SKM-1 treated with dmso at 0.1 percent for 144 hours (cell line): ENCODE measurements at regions not wholly inside any gene's neighbourhood (a gene's known extent, or its start where the extent isn't known, plus 50 kb on each side); places are given as distances from the start of the nearest gene placed in this dataset.

ENCODE experiments used
- DNase-seq: peaks from one replicate; lab custom pipeline; 2025; ENCODE audit not compliant: unreplicated experiment; lab: John Stamatoyannopoulos, UW

DNA sequence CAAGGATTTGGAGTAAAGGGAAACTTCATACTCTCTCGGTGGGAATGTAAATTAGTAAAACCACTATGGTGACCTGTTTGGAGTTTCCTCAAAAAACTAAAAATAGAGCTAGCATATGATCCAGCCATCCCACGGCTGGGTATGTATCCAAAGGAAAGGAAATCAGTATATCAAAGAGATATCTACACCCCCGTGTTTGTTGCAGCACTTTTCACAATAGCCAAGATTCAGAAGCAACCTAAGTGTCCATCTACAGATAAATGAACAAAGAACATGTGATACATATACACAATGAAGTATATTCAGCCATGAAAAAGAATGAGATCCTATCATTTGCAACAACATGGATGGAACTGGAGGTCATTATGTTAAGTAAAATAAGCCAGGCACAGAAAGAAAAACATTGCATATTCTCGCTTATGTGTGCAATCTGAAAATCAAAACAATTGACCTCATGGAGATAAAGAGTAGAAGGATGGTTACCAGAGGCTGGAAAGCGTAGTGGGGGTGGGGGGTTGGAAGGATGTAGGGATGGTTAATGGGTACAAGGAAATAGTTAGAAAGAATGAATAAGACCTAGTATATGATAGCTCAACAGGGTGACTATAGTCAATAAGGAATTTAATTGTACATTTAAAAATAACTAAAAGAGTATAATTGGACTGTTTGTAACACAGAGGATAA, 468.0 kb downstream of the BCAT1 start:
- no peak for DNase-seq

DNA sequence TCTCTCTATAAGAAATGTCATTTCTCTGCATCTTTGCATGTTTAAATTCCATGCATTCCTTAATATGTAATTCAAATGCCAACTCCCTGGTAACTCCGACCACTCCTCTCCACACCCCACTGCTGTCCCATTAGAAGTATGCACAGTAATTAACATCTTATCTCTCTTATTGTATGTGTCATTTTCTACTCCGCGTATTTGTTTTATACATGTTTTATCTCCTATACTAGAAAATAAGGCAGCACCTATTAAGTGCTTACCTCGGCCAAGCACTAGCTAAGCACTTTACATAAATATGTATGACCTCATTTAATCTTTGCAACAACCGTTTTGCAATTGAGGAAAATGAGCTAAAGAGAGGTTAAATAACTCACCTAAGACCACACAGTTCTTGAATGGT, 469.8 kb downstream of the BCAT1 start:
- DNase-seq = no peak

DNA sequence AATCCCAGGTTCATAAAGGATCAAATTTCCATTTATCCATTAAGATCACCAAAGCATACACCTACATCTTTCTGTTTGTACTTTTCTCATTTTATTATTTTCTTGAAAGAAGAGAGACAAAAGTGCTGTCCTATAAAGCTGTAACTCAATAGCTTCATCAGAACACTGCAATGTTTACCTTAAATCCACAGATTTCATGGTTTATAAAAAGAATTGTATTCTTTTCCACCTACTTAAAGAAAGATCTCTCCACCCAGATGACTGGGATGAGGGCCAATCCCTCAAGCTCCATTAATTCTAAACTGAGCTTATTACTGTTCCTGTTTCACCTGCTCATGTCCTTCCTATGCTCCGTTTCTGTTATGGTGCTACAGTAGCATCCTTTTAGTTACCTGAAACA, 470.6 kb downstream of the BCAT1 start:
- no peak for DNase-seq

DNA sequence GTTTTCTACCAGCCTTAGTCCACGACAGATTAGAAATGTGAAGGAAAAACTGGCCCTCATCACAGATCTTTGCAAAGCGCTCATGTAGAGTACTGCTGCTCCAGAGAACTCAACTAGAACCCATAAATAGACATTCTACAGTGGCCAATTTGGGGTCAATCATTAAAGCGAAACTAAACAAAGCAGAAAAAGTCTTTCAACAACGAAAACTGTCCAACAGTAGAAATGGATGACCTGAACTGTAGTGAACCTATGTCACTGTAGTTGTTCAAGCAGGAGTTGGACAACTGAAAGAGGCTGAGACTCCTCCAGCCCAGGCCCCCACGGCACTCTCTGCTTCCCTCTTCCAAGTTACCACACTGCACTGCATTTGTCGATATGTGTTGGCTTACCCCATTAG, 472.6 kb downstream of the BCAT1 start:
- no peak for DNase-seq

DNA sequence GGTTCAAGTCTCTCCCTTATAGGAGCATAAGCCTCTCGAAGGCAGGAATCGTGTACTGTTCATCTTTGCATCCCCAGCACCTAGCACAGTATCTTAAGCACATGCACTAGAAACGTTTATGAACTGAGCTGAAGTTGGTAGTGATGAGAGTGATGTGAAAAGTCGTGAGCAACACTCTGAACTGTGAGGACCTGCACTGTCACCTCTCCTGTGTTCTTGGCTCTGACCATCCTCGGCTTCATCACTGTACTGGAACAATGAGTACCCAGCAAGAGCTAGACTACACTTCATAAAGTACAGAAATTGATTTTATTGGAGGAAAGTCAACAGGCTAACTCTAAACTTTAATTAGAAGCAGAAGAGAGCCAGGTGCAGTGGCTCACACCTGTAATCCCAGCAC, 473.6 kb downstream of the BCAT1 start:
- no peak for DNase-seq

DNA sequence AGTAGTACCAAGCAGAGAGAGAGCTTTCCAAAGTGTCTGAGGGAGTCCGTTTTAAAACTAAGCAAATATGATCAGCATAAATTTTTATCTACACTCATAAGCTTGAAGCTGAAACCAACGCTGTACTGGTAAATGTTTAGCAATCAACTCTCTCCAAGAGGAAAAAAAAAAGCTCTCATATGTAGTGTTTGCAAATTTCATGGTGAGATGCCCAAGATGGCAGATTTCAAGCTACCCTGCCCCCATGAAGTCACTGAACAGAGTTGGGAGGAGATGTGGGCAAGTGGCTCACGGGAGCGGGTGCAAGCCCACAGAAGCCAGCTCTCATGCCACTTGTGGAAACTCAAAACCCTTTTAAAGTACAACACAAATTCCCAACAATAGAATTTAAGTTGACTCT, 475.8 kb downstream of the BCAT1 start:
- no peak for DNase-seq

DNA sequence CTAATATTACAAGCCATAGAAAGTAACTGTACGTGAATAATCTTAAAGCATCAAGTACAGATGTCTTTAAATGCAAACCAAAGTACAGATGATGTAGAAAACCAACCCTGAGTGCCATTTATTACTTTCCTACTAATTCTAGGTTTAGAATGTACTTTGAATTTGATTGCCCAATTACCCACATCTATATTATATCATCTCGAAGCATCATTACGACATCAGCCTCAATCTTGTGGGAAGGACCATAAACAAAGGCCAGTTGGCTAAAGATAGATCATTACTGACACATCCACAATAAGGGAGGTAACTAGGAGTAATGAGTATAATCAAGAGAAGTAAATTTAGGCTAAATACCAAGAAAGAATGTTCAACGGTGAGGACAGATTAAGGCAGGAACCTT, 478.9 kb downstream of the BCAT1 start:
- DNase-seq = no peak

DNA sequence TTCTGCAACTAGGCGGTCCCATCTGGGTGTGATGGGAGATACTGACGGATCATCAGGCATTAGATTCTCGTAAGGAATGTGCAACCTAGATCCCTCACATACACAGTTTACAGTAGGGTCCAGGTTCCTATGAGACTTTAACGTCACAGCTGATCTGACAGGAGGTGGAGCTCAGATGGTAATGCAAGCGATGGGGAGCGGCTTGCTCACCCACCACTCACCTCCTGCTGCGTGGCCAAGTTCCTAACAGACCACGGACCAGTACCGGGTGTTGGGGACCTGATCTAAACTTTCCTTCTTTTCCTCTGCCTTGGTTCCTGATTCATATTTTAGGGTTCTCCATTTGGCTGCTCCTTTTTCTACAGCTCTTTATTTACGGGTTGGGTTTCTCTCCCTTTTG, 479.8 kb downstream of the BCAT1 start:
- no peak for DNase-seq

DNA sequence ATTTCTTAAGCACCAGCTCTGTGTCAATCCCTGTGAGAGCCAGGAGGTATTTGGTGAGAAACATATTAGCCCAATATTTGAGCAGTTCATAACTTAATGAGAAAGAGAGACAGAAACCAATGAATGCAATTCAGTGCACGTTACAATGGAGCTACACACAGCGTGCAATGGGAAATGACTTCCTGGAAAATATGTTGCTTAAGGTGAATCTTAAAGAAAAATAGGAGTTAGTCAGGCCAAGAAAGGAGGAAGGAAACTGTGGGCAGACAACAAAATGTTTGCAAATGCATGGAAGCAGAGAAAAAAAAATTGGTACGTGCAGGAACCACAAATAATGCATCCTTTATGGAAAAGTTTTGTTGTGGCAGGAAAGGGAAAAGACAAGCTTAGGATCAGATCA, 481.7 kb downstream of the BCAT1 start:
- DNase-seq = no peak

DNA sequence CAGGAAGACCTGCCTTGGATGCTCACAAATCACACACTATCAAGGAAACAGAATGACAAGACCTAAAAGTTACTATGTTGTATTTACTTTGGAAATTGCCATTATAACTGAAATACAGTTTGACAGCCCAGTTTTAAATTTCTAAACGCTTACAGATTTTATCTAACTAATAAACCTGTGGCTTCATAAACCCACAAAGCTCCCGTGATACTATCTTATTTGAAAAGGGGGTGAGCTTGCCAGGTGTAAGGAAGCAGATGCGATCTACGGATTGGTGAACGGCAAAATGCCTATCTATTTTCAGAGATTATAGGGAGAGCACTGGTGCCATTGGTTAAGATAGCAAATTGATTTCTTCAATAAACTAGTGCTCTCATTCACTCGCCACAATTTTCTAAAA, 485.5 kb downstream of the BCAT1 start:
- DNase-seq = no peak

DNA sequence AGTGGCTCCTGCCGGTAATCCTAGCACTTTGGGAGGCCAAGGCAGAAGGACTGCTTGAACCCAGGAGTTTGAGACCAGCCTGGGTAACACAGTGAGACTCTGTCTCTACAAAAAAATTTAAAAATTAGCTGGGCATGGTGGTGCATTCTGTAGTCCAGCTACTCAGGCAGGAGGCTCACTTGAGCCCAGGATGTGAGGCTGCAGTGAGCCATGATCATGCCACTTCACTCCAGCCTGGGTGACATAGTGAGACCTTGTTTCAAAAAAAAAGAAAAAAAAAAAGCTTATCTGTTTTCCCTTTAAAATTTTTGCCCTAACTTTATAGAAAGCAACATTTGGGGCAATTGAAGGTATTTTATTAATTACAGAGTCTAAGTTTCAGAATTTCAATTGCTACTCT, 486.0 kb downstream of the BCAT1 start:
- no peak for DNase-seq

DNA sequence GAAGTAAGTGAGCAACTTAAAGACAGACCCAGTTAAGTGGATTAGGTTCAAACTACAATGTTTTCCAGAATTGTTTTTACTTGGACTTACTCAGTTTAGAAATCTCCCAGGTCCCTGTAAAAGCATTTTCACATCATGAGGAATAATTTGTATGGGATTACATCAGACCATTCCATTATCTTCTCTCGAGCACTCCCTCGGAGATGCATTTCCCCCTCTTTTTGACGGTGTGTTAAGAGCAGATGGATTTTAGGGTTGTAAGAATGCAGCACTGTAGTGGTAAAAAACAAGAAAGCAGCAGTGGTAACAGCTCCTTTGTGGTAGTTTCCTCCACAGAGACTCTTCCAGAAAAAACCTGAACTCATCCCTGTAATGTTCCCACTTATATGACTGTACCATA, 488.4 kb downstream of the BCAT1 start:
- no peak for DNase-seq

DNA sequence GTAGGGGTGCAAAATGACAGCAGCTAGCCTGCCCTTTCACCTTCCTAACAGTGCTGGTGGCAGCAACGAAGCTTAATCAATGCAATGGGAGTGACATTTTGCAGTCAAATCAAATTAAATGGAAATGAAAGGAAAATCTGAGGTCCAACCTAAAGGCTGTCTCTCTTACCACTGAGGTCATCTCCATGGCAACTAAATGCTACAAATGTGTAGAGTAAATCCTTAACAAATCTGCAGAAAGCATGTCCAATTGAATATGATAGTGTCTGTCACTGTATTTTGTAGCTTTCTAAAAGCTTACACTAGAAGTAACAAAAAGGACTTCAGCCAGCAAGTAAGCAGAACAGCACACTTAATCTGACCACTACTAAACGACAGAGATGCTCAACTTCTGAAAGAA, 488.8 kb downstream of the BCAT1 start:
- DNase-seq = no peak

DNA sequence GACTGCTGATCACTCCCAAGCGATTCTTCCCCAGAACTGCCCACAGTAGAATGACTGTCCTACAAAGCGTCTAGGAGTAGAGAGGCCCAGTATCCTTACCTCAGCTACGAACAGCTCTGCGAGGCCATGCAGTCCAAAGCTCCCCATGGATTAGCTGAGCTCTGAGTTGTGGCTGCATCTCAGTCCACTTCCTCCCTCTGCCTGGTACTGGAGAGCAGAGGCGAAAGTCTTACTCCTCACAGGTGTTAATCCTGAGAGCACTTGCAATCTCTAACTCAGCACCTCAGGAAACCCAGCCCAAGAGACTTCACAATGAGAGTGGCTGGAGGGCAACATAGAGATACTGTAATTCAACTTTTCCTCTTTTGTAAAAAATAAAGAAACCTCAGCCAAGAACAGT, 493.1 kb downstream of the BCAT1 start:
- DNase-seq = no peak

DNA sequence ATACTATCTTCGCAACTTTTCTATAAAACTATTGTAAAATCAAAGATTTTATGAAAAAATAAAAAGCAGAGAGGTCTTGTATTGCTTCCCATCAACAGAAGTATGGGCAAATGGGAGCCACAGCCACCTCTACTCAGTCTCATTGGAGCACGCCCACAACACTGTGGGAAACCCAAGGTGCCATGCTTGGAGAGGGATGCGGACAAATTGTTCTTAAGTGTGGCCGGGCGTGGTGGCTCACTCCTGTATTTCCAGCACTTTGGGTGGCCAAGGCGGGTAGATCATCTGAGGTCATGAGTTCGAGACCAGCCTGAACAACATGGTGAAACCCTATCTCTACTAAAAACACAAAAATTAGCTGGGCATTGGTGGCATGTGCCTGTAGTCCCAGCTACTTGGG, 498.2 kb upstream of the SOX5 start:
- DNase-seq = no peak

DNA sequence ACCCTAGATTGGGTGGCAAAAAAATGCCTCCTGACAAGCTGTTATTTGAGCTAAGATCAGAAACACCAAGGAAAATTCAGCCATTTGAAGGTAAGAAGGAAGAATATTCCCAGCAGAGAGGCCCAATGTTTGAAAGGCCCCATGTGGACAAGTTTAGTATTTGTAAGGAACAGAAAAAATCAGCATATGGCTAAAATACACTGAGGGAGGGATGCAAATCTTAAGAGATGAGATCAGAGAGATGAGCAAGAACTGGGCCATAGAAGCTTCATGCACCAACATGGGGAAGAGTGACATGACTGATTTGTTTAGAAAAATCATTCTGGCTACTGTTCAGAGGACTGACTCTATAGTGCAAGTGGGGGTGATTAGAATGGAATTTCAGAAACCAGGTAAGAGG, 496.8 kb upstream of the SOX5 start:
- DNase-seq = no peak

DNA sequence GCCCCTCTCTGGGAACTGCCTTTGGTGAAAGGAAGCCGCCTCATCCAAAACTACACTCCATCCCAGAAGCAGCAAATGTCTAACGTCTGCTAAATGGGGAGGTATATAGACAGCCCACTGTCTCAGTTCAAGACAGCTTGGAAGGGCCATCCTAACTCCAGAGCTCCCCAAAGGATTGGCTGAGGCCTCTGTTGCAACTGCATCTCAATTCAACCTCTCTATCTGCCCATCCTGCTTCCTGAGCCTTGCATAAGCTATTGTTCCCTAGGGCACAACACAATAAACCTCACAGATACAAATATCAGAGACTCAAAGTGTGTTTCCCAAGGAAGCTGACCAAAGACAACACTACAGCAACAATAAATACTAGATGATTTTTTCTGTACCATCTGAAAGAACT, 495.2 kb upstream of the SOX5 start:
- DNase-seq = no peak

DNA sequence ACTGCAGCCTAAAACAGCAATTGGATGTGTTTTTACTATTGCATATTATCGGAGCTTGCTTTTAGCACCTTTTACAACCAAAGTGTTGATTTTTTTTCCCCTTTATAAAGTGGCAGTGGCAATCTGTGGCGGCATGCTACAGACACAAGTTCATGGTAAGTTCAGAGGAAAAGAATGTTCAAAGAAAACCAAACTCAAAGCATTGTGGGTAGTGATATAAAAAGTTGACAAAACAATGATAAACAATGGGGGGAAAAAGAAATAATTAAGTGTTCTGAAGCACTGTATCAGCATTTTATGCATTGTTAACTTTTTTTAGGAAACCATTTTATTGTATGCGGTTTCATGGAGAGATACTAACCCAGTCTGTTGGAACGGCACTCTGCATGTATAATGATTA, 492.0 kb upstream of the SOX5 start:
- DNase-seq = no peak

DNA sequence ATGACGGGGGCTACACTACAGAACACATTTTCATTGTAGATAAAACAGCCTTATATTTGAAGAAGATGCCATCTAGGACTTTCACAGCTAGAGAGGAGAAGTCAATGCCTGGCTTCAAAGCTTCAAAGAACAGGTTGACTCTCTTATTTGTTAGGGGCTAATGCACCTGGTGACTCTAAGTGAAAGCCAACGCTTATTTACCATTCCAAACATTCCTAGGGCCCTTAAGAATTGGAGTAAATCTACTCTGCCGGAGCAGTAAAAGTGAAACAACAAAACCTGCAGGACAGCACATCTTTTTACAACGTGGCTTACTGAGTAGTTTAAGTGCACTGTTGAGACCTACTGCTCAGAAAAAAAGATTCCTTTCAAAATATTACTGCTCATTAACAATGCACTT, 487.2 kb upstream of the SOX5 start:
- DNase-seq = no peak

DNA sequence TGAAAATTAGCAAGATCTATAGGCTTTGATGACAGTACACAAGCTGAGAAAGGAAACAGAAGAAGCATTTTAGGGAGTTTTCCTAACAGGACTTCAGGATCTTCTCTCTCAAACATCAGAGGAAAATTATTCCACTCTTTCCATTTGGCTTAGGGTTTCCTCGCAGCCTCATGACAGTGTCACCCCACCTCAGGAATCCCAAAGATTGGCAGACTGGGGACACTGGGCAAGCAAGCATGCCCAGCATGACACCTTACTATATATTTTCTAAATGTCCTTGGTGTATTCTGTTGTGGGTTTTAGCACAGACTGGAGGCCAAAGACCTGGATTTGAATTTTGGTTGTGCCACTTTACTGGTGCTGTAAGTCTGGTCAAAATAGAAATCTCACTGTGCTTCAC, 482.4 kb upstream of the SOX5 start:
- no peak for DNase-seq

DNA sequence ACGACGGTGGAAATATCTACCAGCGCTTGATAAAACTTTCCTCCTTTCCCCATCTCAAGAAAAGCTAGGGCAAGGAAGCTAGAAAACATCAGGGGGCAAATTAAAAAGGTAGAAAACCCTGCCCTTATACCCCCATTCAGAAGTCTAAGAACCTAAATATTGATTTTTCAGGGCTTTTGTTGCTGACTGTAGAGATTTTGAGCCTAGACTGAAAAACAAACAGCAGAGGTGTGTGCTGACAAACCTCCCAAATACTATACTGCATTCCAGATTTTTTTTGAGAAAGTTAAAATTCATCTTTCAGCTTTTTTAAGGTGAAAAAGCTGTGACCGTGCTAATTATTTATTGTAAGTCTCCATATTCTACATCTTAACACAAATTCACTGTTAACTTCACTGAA, 478.3 kb upstream of the SOX5 start:
- no peak for DNase-seq

DNA sequence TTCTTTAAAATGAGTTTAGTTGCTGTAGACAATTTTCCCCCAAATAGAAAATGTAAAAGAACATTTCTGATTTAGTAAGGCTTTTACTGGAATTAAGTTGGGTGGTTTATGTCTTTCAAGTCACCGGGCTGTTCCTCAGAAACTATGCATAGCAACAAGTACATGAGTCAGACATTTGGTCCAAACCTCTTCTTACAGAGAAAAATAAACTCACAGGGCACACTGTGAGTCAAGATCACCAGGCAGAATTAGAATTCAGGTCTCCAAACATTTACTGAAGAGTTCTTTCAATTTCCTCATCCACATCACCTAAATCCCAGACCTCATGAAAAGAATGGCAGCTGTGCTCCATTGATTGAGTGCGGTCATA, 476.1 kb upstream of the SOX5 start:
- DNase-seq = no peak

DNA sequence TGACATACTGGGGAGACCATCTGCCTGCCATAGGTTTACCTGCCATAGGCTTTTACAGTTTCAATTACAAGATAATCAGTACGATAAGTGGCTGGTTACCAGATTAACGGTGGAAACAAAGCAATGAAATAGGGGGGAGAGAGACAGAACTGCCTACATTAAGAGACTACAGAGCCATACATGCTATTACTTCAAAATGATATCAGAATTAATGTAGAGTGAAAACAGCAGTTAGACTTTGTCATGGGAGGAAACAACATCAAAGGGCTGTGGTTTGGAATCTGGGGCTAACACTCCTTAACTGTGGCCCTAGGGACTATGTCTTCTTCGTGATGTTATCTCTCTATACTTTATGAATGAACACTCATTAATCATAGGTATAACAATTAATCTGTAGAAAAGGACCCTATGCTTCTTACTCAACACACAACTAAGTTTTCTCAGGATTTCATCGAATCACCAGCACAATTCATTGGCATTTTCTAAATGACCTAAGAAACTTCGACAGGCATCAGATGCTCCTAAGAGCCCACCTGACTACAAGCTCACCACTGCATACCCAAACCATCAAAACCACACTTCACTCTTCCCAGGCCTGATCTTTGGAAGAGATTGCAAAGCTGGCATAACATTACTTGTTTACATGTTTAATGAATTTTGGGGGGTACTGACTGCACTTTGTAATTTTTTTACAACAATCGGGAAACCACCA, 475.6 kb upstream of the SOX5 start:
- DNase-seq = no peak
